ENCODE measurements at regions not wholly inside any gene's neighbourhood (a gene's known extent, or its start where the extent isn't known, plus 50 kb on each side); places are given as distances from the start of the nearest gene placed in this dataset.

GRCh38 chr14:93869427-93869826, 57.7 kb upstream of the FAM181A start (continued):
- TF ChIP-seq MLXIP (CRISPR knock-in tag; IDR thresholded peaks at IDR 0.05; ENCODE audit: borderline replicate concordance) (no peak), ZNF331 (CRISPR knock-in tag; IDR thresholded peaks at IDR 0.05) (no peak), BCL6 (CRISPR knock-in tag; IDR thresholded peaks at IDR 0.05) (no peak)
- TF ChIP-seq, protein P1, sequence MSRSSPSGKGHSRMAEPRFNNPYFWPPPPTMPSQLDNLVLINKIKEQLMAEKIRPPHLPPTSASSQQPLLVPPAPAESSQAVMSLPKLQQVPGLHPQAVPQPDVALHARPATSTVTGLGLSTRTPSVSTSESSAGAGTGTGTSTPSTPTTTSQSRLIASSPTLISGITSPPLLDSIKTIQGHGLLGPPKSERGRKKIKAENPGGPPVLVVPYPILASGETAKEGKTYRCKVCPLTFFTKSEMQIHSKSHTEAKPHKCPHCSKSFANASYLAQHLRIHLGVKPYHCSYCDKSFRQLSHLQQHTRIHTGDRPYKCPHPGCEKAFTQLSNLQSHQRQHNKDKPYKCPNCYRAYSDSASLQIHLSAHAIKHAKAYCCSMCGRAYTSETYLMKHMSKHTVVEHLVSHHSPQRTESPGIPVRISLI (CRISPR knock-in tag; IDR thresholded peaks at IDR 0.05; ENCODE audit: borderline replicate concordance), result no peak

GRCh38 chr14:93868165-93868564, 59.0 kb upstream of the FAM181A start:
- Histone ChIP-seq H3K4me3 (replicated peaks in 1 of 3; ENCODE audit: insufficient read depth in 1 of 3, low read depth in 2 of 3, low read length in 3 of 3) (no peak overlapping the region), H3K9ac (ENCODE audit: insufficient read depth, low read depth, low read length) (no peak overlapping the region), H3K79me2 (ENCODE audit: insufficient read depth, low read length) (no peaks in the 10 kb centered on the region), H3K27me3 (ENCODE audit: control insufficient read depth in 1 of 2, insufficient read depth in 2 of 2, low read length in 2 of 2) (peaks cover 0 to 42% of the 10 kb centered on the region in 2 experiments; a peak in 2 of 5 replicates), H3K36me3 (replicated peaks in 1 of 2; ENCODE audit: control insufficient read depth in 1 of 2, insufficient read depth in 2 of 2, low read length in 2 of 2) (no peaks in the 10 kb centered on the region), H3K9me3 (ENCODE audit: low read length) (no peaks in the 10 kb centered on the region), H3K27ac (ENCODE audit: extremely low read length, insufficient read depth, low read length) (no peak overlapping the region), H4K20me1 (ENCODE audit: insufficient read depth, low read length) (no peaks in the 10 kb centered on the region), H3K4me1 (ENCODE audit: insufficient read depth, low read length) (no peaks in the 10 kb centered on the region), H3K4me2 (ENCODE audit: low read depth, low read length) (no peak overlapping the region), H2AFZ (ENCODE audit: low read length) (no peak overlapping the region)
- 7% methylated on average over 4 of the region's 4 CpGs for WGBS (ENCODE audit: low lambda C conversion rate)
- CTCF ChIA-PET (ENCODE audit: low intra/inter-chr PET ratio, low total read pairs), result no interaction called here
- TF ChIP-seq ARID4A (CRISPR knock-in tag; IDR thresholded peaks at IDR 0.05; ENCODE audit: borderline replicate concordance) (no peak), ZNF253 (CRISPR knock-in tag; IDR thresholded peaks at IDR 0.05; ENCODE audit: borderline replicate concordance) (no peak), GATA4 (IDR thresholded peaks at IDR 0.05; ENCODE audit: borderline replicate concordance, low read depth) (no peak), TCF7L2 (IDR thresholded peaks at IDR 0.05; ENCODE audit: low read depth, low read length) (no peak), MIER2 (CRISPR knock-in tag; IDR thresholded peaks at IDR 0.05) (no peak), IRF9 (CRISPR knock-in tag; IDR thresholded peaks at IDR 0.05; ENCODE audit: borderline replicate concordance) (no peak), ZNF616 (CRISPR knock-in tag; IDR thresholded peaks at IDR 0.05; ENCODE audit: low read depth) (no peak), MAF1 (CRISPR knock-in tag; IDR thresholded peaks at IDR 0.05; ENCODE audit: borderline replicate concordance) (no peak), GATAD1 (CRISPR knock-in tag; IDR thresholded peaks at IDR 0.05) (no peak)
- ATAC-seq (no peak), FAIRE-seq (no peak), DNase-seq (ENCODE audit: low spot score) (no peak)
- POLR2A ChIA-PET, result no interaction called here
- in situ Hi-C loops (cut with HindIII; ENCODE audit: extremely low pct_ligation_motif_present, low pct_unique_long_range_greater_than_20kb), result no loop called here
- intact Hi-C loops (cut with micrococcal nuclease; ENCODE audit: unreplicated experiment), result no loop called here
- BruUV-seq (replicated peaks), result no TSS peak
